Ascending aorta (tissue), 2 donors: ENCODE measurements at regions not wholly inside any gene's neighbourhood (a gene's known extent, or its start where the extent isn't known, plus 50 kb on each side); places are given as distances from the start of the nearest gene placed in this dataset.

Experiments
- DNase-seq, 2 donors: peaks; one replicate each; pipeline ENCODE4 v3.0.0-alpha.2; 2019; ENCODE audit warnings: low spot score in 2 of 2
- H3K27ac ChIP-seq, 2 donors: fragments of 200-600 bp; sonication (generic); one replicate each; pipeline ENCODE4 v1.5.1; 2016 to 2017; ENCODE audit warnings: mild to moderate bottlenecking in 1 of 2
- H3K27me3 ChIP-seq: fragments of 200-600 bp; sonication (generic); one replicate; pipeline ENCODE4 v1.5.1; 2017
- H3K36me3 ChIP-seq, 2 donors: fragments of 200-600 bp; sonication (generic); one replicate each; pipeline ENCODE4 v1.5.1; 2016
- H3K4me1 ChIP-seq, 2 donors: fragments of 200-600 bp; sonication (generic); one replicate each; pipeline ENCODE4 v1.5.1; 2016 to 2017; ENCODE audit warnings: mild to moderate bottlenecking in 1 of 2
- H3K4me3 ChIP-seq, 2 donors: fragments of 200-600 bp; sonication (generic); one replicate each; pipeline ENCODE4 v1.5.1; 2016 to 2017; ENCODE audit warnings: mild to moderate bottlenecking in 1 of 2
- H3K9me3 ChIP-seq, 2 donors: fragments of 200-600 bp; sonication (generic); one replicate each; pipeline ENCODE4 v1.5.1; 2016
- intact Hi-C: fragments of 100-400 bp; cut with DNase I; formaldehyde crosslinking; loops from one replicate; pipeline ENCODE4 v1.15.1; 2023
- TF ChIP-seq, protein P1 (sequence below), 3 experiments: fragments of 200-600 bp in 2 of 3; fragments of 450-650 bp in 1 of 3; sonication (generic) in 2 of 3; IDR thresholded peaks; one replicate each; pipeline ENCODE4 v1.5.1; 2016 to 2019; ENCODE audit warnings: antibody characterized with exemption in 3 of 3, mild to moderate bottlenecking in 1 of 3, moderate library complexity in 1 of 3

- Histone ChIP-seq H3K4me3 (no peak overlapping the region), H3K9me3 (no peaks in the 10 kb centered on the region), H3K4me1 (no peaks in the 10 kb centered on the region), H3K27ac (no peak overlapping the region), H3K27me3 (no peaks in the 10 kb centered on the region), H3K36me3 (no peaks in the 10 kb centered on the region)
- DNase-seq, result no peak
- TF ChIP-seq, protein P1, sequence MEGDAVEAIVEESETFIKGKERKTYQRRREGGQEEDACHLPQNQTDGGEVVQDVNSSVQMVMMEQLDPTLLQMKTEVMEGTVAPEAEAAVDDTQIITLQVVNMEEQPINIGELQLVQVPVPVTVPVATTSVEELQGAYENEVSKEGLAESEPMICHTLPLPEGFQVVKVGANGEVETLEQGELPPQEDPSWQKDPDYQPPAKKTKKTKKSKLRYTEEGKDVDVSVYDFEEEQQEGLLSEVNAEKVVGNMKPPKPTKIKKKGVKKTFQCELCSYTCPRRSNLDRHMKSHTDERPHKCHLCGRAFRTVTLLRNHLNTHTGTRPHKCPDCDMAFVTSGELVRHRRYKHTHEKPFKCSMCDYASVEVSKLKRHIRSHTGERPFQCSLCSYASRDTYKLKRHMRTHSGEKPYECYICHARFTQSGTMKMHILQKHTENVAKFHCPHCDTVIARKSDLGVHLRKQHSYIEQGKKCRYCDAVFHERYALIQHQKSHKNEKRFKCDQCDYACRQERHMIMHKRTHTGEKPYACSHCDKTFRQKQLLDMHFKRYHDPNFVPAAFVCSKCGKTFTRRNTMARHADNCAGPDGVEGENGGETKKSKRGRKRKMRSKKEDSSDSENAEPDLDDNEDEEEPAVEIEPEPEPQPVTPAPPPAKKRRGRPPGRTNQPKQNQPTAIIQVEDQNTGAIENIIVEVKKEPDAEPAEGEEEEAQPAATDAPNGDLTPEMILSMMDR (IDR thresholded peaks at IDR 0.05), result no peak
- intact Hi-C loops, result no loop called here
These were observed 60.6 kb upstream of the TMLHE start for GRCh38 chrX:155673338-155673737.

GRCh38 chrX:155666741-155667140 lies 54.0 kb upstream of the TMLHE start:
- H3K9me3 ChIP-seq, result no peaks in the 10 kb centered on the region
- H3K4me3 ChIP-seq, result no peak overlapping the region
- H3K27ac ChIP-seq, result no peak overlapping the region
- TF ChIP-seq, protein P1 (IDR thresholded peaks at IDR 0.05), result no peak
- H3K4me1 ChIP-seq, result no peaks in the 10 kb centered on the region
- no peak for DNase-seq
- no peaks in the 10 kb centered on the region for H3K27me3 ChIP-seq
- no peaks in the 10 kb centered on the region for H3K36me3 ChIP-seq
- intact Hi-C loops, result no loop called here
